Esophagus muscularis mucosa (tissue), 3 donors: ENCODE measurements at regions not wholly inside any gene's neighbourhood (a gene's known extent, or its start where the extent isn't known, plus 50 kb on each side); places are given as distances from the start of the nearest gene placed in this dataset.
"Not testable (repeated sequence)": the region's sequence is repeated elsewhere in the genome, so short reads cannot be mapped to it uniquely, and the experiment has no call there.

Experiments used
- POLR2A ChIP-seq: fragments of 450-650 bp; IDR thresholded peaks from one replicate; pipeline ENCODE4 v1.6.1; 2017; ENCODE audit warnings: antibody characterized with exemption, moderate library complexity, mild to moderate bottlenecking, low read depth
- POLR2AphosphoS5 ChIP-seq, 2 donors: sonication (generic); formaldehyde crosslinking; IDR thresholded peaks; one replicate each; pipeline ENCODE4 v1.6.1; 2017; ENCODE audit warnings: antibody characterized with exemption in 2 of 2
- TF ChIP-seq, protein P1 (sequence below), 3 experiments: fragments of 200-600 bp in 2 of 3; fragments of 450-650 bp in 1 of 3; sonication (generic) in 2 of 3; IDR thresholded peaks; one replicate each; pipeline ENCODE4 v1.5.1; 2017 to 2019; ENCODE audit warnings: antibody characterized with exemption in 3 of 3, mild to moderate bottlenecking in 2 of 3, moderate library complexity in 1 of 3

DNA sequence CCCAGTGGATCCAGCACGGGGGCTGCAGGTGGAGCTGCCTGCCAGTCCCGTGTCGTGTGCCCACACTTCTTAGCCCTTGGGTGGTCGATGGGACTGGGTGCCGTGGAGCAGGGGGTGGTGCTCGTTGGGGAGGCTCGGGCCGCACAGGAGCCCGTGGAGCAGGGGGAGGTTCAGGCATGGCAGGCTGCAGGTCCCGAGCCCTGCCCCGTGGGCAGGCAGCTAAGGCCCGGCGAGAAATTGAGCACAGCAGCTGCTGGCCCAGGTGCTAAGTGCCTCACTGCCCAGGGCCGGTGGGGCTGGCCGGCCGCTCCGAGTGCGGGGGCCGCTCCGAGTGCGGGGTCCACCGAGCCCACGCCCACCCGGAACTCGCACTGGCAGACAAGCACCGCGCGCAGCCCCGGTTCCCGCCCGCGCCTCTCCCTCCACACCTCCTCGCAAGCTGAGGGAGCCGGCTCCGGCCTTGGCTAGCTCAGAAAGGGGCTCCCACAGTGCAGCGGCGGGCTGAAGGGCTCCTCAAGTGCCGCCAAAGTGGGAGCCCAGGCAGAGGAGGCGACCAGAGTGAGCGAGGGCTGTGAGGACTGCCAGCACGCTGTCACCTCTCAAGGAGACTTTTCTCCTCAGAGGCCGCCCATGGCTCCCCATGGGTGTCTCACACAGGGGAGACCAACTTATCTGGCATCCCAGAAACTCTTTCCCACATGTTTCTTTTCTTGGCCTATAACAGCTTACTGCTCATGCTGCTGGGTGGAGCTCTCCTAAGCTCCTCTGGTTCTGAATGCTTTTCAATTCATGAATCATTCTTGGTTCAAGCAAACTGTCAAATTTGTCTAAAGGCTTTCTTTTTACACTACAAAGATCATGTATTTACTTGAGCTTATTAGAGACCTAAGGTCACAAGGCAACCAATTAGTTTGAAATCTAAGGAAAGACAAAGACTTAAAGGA is 885.1 kb downstream of the KCNT2 start:
- TF ChIP-seq, protein P1, sequence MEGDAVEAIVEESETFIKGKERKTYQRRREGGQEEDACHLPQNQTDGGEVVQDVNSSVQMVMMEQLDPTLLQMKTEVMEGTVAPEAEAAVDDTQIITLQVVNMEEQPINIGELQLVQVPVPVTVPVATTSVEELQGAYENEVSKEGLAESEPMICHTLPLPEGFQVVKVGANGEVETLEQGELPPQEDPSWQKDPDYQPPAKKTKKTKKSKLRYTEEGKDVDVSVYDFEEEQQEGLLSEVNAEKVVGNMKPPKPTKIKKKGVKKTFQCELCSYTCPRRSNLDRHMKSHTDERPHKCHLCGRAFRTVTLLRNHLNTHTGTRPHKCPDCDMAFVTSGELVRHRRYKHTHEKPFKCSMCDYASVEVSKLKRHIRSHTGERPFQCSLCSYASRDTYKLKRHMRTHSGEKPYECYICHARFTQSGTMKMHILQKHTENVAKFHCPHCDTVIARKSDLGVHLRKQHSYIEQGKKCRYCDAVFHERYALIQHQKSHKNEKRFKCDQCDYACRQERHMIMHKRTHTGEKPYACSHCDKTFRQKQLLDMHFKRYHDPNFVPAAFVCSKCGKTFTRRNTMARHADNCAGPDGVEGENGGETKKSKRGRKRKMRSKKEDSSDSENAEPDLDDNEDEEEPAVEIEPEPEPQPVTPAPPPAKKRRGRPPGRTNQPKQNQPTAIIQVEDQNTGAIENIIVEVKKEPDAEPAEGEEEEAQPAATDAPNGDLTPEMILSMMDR (IDR thresholded peaks at IDR 0.05) = not testable (repeated sequence)
- not testable (repeated sequence) for TF ChIP-seq POLR2A; POLR2AphosphoS5 (IDR thresholded peaks at IDR 0.05)
